Ishikawa (cell line): ENCODE measurements at regions not wholly inside any gene's neighbourhood (a gene's known extent, or its start where the extent isn't known, plus 50 kb on each side); places are given as distances from the start of the nearest gene placed in this dataset.

Experiments
- CEBPB ChIP-seq: IDR thresholded peaks from 2 replicates; pipeline ENCODE4 v1.6.1; 2012
- CREB1 ChIP-seq: IDR thresholded peaks from 2 replicates; pipeline ENCODE4 v1.6.1; 2012; ENCODE audit warnings: low read depth
- EGR1 ChIP-seq: IDR thresholded peaks from 2 replicates; pipeline ENCODE4 v1.6.1; 2012
- EP300 ChIP-seq: IDR thresholded peaks from 2 replicates; pipeline ENCODE4 v1.6.1; 2012; ENCODE audit warnings: borderline replicate concordance
- FOXM1 ChIP-seq: IDR thresholded peaks from 2 replicates; pipeline ENCODE4 v1.6.1; 2012; ENCODE audit warnings: low read depth, borderline replicate concordance
- NFIC ChIP-seq: IDR thresholded peaks from 2 replicates; pipeline ENCODE4 v1.6.1; 2012
- RAD21 ChIP-seq: IDR thresholded peaks from 2 replicates; pipeline ENCODE4 v1.6.1; 2012; ENCODE audit warnings: low read depth
- TAF1 ChIP-seq: IDR thresholded peaks from 2 replicates; pipeline ENCODE4 v1.6.1; 2012; ENCODE audit warnings: low read depth, mild to moderate bottlenecking
- TCF12 ChIP-seq: IDR thresholded peaks from 2 replicates; pipeline ENCODE4 v1.6.1; 2012; ENCODE audit warnings: low read depth
- TEAD4 ChIP-seq: IDR thresholded peaks from 2 replicates; pipeline ENCODE4 v1.6.1; 2012
- YY1 ChIP-seq: IDR thresholded peaks from 2 replicates; pipeline ENCODE4 v1.6.1; 2012; ENCODE audit warnings: low read depth
- ZBTB7A ChIP-seq: IDR thresholded peaks from 2 replicates; pipeline ENCODE4 v1.6.1; 2012; ENCODE audit warnings: low read depth
- TF ChIP-seq, protein P1 (sequence below): IDR thresholded peaks from 2 replicates; pipeline ENCODE4 v1.6.1; 2012
- TF ChIP-seq, protein P2 (sequence below): IDR thresholded peaks from 2 replicates; pipeline ENCODE4 v1.6.1; 2012; ENCODE audit warnings: low read depth, mild to moderate bottlenecking
- TF ChIP-seq, protein P3 (sequence below): IDR thresholded peaks from 2 replicates; pipeline ENCODE4 v1.6.1; 2012

- TF ChIP-seq TEAD4, result no peak
- TF ChIP-seq RAD21, result no peak
- no peak for TF ChIP-seq ZBTB7A
- no peak for TF ChIP-seq FOXM1
- TF ChIP-seq, protein P1, sequence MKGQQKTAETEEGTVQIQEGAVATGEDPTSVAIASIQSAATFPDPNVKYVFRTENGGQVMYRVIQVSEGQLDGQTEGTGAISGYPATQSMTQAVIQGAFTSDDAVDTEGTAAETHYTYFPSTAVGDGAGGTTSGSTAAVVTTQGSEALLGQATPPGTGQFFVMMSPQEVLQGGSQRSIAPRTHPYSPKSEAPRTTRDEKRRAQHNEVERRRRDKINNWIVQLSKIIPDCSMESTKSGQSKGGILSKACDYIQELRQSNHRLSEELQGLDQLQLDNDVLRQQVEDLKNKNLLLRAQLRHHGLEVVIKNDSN, result no peak
- no peak for TF ChIP-seq YY1
- TF ChIP-seq NFIC, result no peak
- TF ChIP-seq, protein P2, sequence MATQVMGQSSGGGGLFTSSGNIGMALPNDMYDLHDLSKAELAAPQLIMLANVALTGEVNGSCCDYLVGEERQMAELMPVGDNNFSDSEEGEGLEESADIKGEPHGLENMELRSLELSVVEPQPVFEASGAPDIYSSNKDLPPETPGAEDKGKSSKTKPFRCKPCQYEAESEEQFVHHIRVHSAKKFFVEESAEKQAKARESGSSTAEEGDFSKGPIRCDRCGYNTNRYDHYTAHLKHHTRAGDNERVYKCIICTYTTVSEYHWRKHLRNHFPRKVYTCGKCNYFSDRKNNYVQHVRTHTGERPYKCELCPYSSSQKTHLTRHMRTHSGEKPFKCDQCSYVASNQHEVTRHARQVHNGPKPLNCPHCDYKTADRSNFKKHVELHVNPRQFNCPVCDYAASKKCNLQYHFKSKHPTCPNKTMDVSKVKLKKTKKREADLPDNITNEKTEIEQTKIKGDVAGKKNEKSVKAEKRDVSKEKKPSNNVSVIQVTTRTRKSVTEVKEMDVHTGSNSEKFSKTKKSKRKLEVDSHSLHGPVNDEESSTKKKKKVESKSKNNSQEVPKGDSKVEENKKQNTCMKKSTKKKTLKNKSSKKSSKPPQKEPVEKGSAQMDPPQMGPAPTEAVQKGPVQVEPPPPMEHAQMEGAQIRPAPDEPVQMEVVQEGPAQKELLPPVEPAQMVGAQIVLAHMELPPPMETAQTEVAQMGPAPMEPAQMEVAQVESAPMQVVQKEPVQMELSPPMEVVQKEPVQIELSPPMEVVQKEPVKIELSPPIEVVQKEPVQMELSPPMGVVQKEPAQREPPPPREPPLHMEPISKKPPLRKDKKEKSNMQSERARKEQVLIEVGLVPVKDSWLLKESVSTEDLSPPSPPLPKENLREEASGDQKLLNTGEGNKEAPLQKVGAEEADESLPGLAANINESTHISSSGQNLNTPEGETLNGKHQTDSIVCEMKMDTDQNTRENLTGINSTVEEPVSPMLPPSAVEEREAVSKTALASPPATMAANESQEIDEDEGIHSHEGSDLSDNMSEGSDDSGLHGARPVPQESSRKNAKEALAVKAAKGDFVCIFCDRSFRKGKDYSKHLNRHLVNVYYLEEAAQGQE, result no peak
- no peak for TF ChIP-seq TAF1
- no peak for TF ChIP-seq TCF12
- TF ChIP-seq CEBPB, result no peak
- no peak for TF ChIP-seq CREB1
- TF ChIP-seq EGR1, result no peak
- no peak for TF ChIP-seq EP300
- TF ChIP-seq, protein P3, sequence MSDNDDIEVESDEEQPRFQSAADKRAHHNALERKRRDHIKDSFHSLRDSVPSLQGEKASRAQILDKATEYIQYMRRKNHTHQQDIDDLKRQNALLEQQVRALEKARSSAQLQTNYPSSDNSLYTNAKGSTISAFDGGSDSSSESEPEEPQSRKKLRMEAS, result no peak
Measured at GRCh38 chr7:42550706-42551470, 313.9 kb upstream of the GLI3 start.

GRCh38 chr7:42549866-42550485 lies 313.0 kb upstream of the GLI3 start:
- no peak for TF ChIP-seq TAF1
- no peak for TF ChIP-seq CREB1
- TF ChIP-seq, protein P1, result no peak
- TF ChIP-seq EGR1, result no peak
- TF ChIP-seq TEAD4, result no peak
- no peak for TF ChIP-seq ZBTB7A
- TF ChIP-seq, protein P2, result no peak
- no peak for TF ChIP-seq CEBPB
- TF ChIP-seq FOXM1, result no peak
- TF ChIP-seq NFIC, result no peak
- TF ChIP-seq, protein P3, result no peak
- TF ChIP-seq EP300, result no peak
- no peak for TF ChIP-seq RAD21
- TF ChIP-seq TCF12, result no peak
- TF ChIP-seq YY1, result no peak

GRCh38 chr7:42548816-42549611 lies 312.0 kb upstream of the GLI3 start:
- no peak for TF ChIP-seq TAF1
- no peak for TF ChIP-seq TEAD4

DNA sequence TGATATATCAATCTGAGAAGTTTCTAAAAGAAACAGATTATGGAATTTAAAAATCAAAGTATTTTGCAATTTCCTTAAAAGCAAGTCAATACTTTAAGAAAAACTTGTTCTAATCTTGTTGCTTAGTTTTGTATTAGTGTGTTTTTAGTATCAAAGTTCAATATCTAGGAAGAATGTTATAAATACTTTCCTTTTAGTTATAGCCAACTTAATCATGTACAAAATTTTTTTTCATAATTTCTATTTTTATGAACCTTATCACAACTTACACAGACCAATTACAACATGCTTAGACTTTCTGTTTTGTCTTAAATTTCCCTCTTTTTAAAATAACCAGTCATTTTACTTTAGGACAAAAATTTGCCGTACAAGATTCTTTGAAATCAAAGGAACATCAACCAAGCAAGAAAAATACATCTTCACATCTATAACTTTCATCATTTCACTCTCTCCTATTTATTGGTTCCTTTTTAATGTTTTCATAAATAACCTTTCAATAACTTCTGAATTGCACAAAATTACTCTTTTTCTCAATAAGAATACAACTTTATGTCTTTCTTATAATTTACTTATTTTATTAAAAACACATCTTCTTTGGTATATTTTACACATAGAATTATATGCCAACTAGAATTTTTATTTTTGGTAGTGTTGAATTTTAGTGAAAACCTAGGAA lies 308.2 kb upstream of the GLI3 start:
- TF ChIP-seq NFIC, result no peak
- TF ChIP-seq TEAD4, result no peak
- TF ChIP-seq, protein P3, result no peak
- TF ChIP-seq CREB1, result no peak
- no peak for TF ChIP-seq ZBTB7A
- TF ChIP-seq EP300, result no peak
- TF ChIP-seq, protein P1, result no peak
- no peak for TF ChIP-seq EGR1
- TF ChIP-seq, protein P2, result no peak
- TF ChIP-seq RAD21, result no peak
- TF ChIP-seq CEBPB, result no peak
- no peak for TF ChIP-seq TCF12
- no peak for TF ChIP-seq YY1
- TF ChIP-seq TAF1, result no peak
- TF ChIP-seq FOXM1, result no peak
